GM19035 (cell line): ENCODE measurements at regions not wholly inside any gene's neighbourhood (a gene's known extent, or its start where the extent isn't known, plus 50 kb on each side); places are given as distances from the start of the nearest gene placed in this dataset.
"Not testable (repeated sequence)": the region's sequence is repeated elsewhere in the genome, so short reads cannot be mapped to it uniquely, and the experiment has no call there.

Experiments used
- ATAC-seq: cut with Tn5 transposase; IDR thresholded peaks from one replicate; pipeline ENCODE4 v1.9.1; 2021; ENCODE audit not compliant: unreplicated experiment

DNA sequence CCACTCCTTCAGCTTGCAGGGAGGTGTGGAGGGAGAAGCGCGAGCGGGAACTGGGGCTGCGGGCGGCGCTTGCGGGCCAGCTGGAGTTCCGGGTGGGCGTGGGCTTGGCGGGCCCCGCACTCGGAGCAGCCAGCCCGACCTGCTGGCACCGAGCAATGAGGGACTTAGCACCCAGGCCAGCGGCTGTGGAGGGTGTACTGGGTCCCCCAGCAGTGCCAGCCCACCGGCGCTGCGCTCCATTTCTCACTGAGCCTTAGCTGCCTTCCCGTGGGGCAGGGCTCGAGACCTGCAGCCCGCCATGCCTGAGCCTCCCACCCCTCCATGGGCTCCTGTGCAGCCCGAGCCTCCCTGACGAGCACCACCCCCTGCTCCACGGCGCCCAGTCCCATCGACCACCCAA lies 53.2 kb upstream of the SGCG start:
- ATAC-seq: not testable (repeated sequence)

DNA sequence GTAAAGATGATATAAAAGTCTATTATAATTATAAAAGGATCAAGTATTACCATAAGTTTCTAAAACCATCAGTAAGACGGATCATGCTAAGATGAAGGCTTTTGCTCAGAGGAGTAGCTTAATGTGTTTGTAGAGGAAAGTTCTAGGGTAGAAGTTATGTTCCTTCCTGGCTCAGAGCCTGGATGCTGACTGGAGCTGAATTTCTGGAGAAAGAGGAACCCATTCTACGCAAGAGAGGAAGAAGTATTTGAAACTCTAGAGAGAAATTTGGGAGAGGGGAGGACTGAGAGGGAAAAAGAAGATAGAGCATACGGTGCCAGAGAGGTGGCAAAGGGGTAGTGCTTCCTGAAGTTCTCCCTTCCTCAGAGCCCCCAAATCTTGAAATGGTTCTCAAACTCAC lies 51.4 kb upstream of the SGCG start:
- no peak for ATAC-seq
